Ascending aorta (tissue), 2 donors: ENCODE measurements at regions not wholly inside any gene's neighbourhood (a gene's known extent, or its start where the extent isn't known, plus 50 kb on each side); places are given as distances from the start of the nearest gene placed in this dataset.

Experiments
- DNase-seq, 2 donors: peaks; one replicate each; pipeline ENCODE4 v3.0.0-alpha.2; 2019; ENCODE audit warnings: low spot score in 2 of 2
- H3K27ac ChIP-seq, 2 donors: fragments of 200-600 bp; sonication (generic); one replicate each; pipeline ENCODE4 v1.5.1; 2016 to 2017; ENCODE audit warnings: mild to moderate bottlenecking in 1 of 2
- H3K27me3 ChIP-seq: fragments of 200-600 bp; sonication (generic); one replicate; pipeline ENCODE4 v1.5.1; 2017
- H3K36me3 ChIP-seq, 2 donors: fragments of 200-600 bp; sonication (generic); one replicate each; pipeline ENCODE4 v1.5.1; 2016
- H3K4me1 ChIP-seq, 2 donors: fragments of 200-600 bp; sonication (generic); one replicate each; pipeline ENCODE4 v1.5.1; 2016 to 2017; ENCODE audit warnings: mild to moderate bottlenecking in 1 of 2
- H3K4me3 ChIP-seq, 2 donors: fragments of 200-600 bp; sonication (generic); one replicate each; pipeline ENCODE4 v1.5.1; 2016 to 2017; ENCODE audit warnings: mild to moderate bottlenecking in 1 of 2
- H3K9me3 ChIP-seq, 2 donors: fragments of 200-600 bp; sonication (generic); one replicate each; pipeline ENCODE4 v1.5.1; 2016
- intact Hi-C: fragments of 100-400 bp; cut with DNase I; formaldehyde crosslinking; loops from one replicate; pipeline ENCODE4 v1.15.1; 2023
- TF ChIP-seq, protein P1 (sequence below), 3 experiments: fragments of 200-600 bp in 2 of 3; fragments of 450-650 bp in 1 of 3; sonication (generic) in 2 of 3; IDR thresholded peaks; one replicate each; pipeline ENCODE4 v1.5.1; 2016 to 2019; ENCODE audit warnings: antibody characterized with exemption in 3 of 3, mild to moderate bottlenecking in 1 of 3, moderate library complexity in 1 of 3

DNA sequence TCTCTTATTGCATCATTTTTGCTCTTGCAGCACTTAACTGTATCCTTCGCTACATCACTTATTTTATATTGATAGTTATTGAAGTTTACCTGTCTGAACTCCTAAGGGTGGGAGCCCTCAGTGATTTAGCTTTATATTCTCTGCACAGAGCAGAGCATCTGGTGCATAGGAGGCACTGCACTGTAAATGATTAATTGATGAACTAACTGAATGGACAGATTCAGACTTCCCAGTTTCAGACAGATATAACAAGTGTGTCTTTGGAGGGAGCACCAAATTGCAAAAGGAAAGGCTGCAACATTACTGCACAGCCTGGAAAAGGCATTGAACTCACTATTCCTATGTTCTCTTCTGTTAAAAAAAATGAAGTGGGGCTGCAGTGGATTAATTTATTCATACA, 160.3 kb downstream of the EDN1 start:
- no peaks in the 10 kb centered on the region for H3K4me1 ChIP-seq
- no peak overlapping the region for H3K4me3 ChIP-seq
- H3K27me3 ChIP-seq: no peaks in the 10 kb centered on the region
- no peak overlapping the region for H3K27ac ChIP-seq
- peaks cover 0 to 5% of the 10 kb centered on the region in 2 donors for H3K9me3 ChIP-seq
- intact Hi-C loops: no loop called here
- TF ChIP-seq, protein P1, sequence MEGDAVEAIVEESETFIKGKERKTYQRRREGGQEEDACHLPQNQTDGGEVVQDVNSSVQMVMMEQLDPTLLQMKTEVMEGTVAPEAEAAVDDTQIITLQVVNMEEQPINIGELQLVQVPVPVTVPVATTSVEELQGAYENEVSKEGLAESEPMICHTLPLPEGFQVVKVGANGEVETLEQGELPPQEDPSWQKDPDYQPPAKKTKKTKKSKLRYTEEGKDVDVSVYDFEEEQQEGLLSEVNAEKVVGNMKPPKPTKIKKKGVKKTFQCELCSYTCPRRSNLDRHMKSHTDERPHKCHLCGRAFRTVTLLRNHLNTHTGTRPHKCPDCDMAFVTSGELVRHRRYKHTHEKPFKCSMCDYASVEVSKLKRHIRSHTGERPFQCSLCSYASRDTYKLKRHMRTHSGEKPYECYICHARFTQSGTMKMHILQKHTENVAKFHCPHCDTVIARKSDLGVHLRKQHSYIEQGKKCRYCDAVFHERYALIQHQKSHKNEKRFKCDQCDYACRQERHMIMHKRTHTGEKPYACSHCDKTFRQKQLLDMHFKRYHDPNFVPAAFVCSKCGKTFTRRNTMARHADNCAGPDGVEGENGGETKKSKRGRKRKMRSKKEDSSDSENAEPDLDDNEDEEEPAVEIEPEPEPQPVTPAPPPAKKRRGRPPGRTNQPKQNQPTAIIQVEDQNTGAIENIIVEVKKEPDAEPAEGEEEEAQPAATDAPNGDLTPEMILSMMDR (IDR thresholded peaks at IDR 0.05): no peak
- DNase-seq: no peak
- no peaks in the 10 kb centered on the region for H3K36me3 ChIP-seq

DNA sequence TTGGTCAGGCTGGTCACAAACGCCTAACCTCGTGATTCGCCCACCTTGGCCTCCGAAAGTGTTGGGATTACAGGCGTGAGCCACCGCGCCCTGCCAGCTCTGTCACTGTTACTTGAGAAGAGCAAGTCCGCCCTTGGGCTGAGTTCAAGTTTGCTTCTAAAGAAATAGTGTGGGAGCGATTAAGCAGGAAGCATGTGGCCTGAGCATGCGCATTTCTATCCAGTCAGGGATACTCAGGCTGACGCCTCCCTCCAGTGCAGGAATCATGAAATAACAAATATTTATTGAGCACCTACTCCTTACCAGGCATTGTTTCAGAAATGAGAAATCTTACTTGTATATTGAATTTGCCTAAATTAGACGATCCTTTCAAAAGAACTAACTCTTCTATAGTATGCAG, 166.2 kb downstream of the EDN1 start:
- Histone ChIP-seq H3K27ac (no peak overlapping the region), H3K4me1 (no peaks in the 10 kb centered on the region), H3K36me3 (no peaks in the 10 kb centered on the region), H3K27me3 (no peaks in the 10 kb centered on the region), H3K4me3 (no peak overlapping the region), H3K9me3 (peaks cover 0 to 5% of the 10 kb centered on the region in 2 donors)
- intact Hi-C loops: no loop called here
- TF ChIP-seq, protein P1 (IDR thresholded peaks at IDR 0.05): no peak
- DNase-seq: no peak

DNA sequence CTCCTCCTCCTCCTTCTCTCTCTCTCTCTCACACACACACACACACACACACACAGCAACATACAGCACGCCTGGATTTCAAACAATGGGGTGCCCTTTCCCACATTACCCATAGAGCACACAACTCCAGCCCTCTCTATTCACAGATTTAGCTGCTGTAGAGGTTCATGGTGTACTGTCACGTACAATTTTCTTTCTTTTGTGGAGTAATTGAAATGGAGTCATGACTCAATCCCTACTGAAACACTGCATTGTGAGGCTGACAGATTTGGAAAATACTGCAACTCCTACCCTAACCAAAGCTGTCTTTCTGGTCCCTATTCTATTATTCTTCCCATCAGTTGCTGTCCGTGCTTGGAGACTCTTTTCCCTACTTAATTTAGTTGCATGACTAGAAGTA, 166.9 kb downstream of the EDN1 start:
- intact Hi-C loops: no loop called here
- H3K4me3 ChIP-seq: no peak overlapping the region
- H3K9me3 ChIP-seq: peaks cover 0 to 5% of the 10 kb centered on the region in 2 donors
- no peaks in the 10 kb centered on the region for H3K36me3 ChIP-seq
- H3K27ac ChIP-seq: no peak overlapping the region
- no peaks in the 10 kb centered on the region for H3K4me1 ChIP-seq
- TF ChIP-seq, protein P1 (IDR thresholded peaks at IDR 0.05): no peak
- DNase-seq: no peak
- no peaks in the 10 kb centered on the region for H3K27me3 ChIP-seq

DNA sequence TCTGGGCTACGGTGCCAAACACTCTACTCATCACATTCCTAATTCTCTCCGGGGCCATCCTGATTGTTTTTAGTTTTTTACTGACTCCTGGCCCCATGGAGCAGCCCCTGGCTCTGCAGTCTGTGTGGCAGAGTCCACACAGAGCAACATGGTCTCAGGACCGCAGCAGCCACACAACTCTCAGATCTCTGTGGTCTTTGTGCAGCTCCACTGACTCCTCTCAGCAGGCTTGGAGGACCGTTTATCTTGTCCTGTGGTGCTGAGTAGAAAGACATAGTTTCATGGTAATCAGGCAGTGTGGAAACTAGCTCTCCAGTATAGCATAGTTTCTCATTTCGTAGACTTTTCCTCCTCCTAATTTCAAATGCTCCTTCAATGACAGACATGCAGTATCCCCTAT, 168.4 kb downstream of the EDN1 start:
- Histone ChIP-seq H3K27me3 (no peaks in the 10 kb centered on the region), H3K27ac (no peak overlapping the region), H3K9me3 (peaks cover 0 to 5% of the 10 kb centered on the region in 2 donors), H3K4me3 (no peak overlapping the region), H3K36me3 (no peaks in the 10 kb centered on the region), H3K4me1 (no peaks in the 10 kb centered on the region)
- no peak for DNase-seq
- intact Hi-C loops: no loop called here
- TF ChIP-seq, protein P1 (IDR thresholded peaks at IDR 0.05): no peak

DNA sequence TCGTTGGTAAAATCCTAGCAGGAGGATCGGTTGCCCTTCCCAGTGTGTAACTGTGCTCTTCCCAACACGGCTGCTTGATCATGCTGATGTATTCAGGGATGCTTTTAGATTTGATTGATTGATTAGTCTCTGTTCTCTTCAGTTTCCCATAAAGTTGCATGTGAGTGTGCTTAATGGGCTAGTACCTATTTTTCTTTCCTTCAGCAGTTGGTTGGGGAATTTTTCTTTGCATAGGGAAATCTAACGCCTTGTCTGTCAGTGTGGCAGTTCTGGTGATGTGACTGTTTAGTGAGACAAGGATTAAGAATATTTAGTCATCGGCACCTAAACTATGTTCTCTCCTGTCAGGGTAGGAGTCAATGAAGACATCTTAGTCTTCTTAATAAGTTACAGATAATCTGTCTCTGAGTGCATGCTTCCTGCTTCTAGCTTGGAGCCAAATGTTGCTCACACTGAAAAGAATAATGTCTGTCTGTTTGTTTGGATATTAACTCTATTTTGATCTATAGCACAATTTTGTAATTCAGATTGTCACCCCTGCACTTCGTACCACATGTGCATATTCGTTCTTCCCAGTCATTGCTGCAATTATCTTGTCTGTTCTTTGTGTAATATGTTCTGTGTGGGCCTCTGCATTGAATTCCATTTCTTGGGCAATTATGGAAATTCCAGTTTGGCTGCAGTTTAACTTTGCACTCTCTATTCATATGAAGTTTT, 169.9 kb downstream of the EDN1 start:
- Histone ChIP-seq H3K27me3 (no peaks in the 10 kb centered on the region), H3K36me3 (no peaks in the 10 kb centered on the region), H3K27ac (no peak overlapping the region), H3K4me1 (no peaks in the 10 kb centered on the region), H3K4me3 (no peak overlapping the region), H3K9me3 (no peaks in the 10 kb centered on the region)
- intact Hi-C loops: no loop called here
- TF ChIP-seq, protein P1 (IDR thresholded peaks at IDR 0.05): no peak
- DNase-seq: no peak
